ENCODE measurements at regions not wholly inside any gene's neighbourhood (a gene's known extent, or its start where the extent isn't known, plus 50 kb on each side); places are given as distances from the start of the nearest gene placed in this dataset.

DNA sequence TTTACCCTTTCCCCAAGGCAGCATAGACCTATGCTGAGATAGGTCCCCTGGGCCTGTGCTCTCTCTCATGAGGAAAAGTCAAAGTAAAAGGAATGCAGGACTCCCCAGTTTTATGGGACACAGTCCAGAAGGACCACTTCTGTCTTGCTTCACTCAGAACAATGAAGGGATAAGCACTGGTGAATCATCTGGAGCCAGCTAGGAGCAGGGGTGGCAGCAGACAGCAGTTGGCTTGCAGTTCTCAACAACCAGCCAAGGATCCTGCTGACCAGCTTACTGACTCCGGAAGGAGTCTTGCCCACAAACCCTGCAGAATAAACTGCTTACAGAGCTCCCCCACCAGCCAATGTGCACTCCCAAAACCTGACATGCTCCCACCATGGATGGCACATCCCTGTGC is 152.1 kb upstream of the GHITM start:
- Histone ChIP-seq H3K27ac (no peak overlapping the region), H3K36me3 (no peaks in the 10 kb centered on the region), H3K27me3 (no peaks in the 10 kb centered on the region), H3K4me1 (ENCODE audit: insufficient read depth) (no peaks in the 10 kb centered on the region), H3K4me3 (no peak overlapping the region), H3K9me3 (no peaks in the 10 kb centered on the region)
- intact Hi-C loops (cut with DNase I), result no loop called here
- WGBS, 3 donors, result 67 to 76% (median 75%) methylated on average over 1 of the region's 1 CpG
- no peak for DNase-seq
- TF ChIP-seq, protein P1, sequence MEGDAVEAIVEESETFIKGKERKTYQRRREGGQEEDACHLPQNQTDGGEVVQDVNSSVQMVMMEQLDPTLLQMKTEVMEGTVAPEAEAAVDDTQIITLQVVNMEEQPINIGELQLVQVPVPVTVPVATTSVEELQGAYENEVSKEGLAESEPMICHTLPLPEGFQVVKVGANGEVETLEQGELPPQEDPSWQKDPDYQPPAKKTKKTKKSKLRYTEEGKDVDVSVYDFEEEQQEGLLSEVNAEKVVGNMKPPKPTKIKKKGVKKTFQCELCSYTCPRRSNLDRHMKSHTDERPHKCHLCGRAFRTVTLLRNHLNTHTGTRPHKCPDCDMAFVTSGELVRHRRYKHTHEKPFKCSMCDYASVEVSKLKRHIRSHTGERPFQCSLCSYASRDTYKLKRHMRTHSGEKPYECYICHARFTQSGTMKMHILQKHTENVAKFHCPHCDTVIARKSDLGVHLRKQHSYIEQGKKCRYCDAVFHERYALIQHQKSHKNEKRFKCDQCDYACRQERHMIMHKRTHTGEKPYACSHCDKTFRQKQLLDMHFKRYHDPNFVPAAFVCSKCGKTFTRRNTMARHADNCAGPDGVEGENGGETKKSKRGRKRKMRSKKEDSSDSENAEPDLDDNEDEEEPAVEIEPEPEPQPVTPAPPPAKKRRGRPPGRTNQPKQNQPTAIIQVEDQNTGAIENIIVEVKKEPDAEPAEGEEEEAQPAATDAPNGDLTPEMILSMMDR (IDR thresholded peaks at IDR 0.05), result no peak
- no peak for TF ChIP-seq POLR2A (IDR thresholded peaks at IDR 0.05)
- TF ChIP-seq EP300 (IDR thresholded peaks at IDR 0.05), result no peak

DNA sequence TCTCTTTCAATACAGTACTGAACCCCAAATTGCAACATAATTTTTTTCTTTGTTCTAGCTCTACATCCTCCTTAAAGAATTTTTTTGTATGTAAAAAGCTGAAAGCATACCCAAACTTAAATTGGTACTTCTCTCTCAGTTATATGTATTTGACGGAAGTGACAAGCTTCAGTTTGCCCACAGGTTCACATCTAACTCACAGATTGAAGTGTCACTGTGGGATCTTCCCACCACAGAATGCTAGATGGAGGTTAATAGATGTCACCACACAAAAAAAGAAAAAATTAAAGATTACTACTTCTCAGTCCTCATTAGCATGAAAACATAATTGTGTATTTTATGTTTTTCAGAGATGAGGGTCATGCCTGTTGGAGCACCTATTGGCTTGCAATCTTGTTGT is 150.9 kb upstream of the GHITM start:
- intact Hi-C loops (cut with DNase I), result no loop called here
- Histone ChIP-seq H3K4me1 (ENCODE audit: insufficient read depth) (no peaks in the 10 kb centered on the region), H3K4me3 (no peak overlapping the region), H3K27ac (no peak overlapping the region), H3K36me3 (no peaks in the 10 kb centered on the region), H3K9me3 (no peaks in the 10 kb centered on the region), H3K27me3 (no peaks in the 10 kb centered on the region)
- TF ChIP-seq POLR2A (IDR thresholded peaks at IDR 0.05) (no peak), EP300 (IDR thresholded peaks at IDR 0.05) (no peak)
- TF ChIP-seq, protein P1 (IDR thresholded peaks at IDR 0.05), result no peak
- no peak for DNase-seq
- WGBS, 3 donors, result 91 to 100% (median 97%) methylated on average over 1 of the region's 1 CpG

DNA sequence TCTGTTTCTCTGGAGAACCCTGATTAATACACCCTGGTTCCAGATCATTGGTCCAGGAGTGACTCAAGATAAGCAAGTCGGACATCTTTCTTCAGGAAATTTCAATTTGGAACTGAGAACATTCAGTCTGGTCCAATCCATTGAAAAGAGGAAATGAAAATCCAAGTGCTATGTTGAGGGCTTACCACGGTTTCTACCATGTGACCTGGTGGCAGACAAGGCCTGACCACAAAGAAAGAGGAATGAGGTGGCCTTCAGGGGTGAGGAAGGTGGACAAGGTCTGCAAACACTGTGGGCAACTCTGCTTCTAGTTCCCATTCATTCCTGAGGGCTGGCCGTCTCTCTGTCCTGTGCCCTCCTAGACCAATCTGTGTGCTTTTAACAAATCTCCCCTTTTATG is 149.2 kb upstream of the GHITM start:
- H3K36me3 ChIP-seq, result no peaks in the 10 kb centered on the region
- no peaks in the 10 kb centered on the region for H3K27me3 ChIP-seq
- 81 to 86% (median 83%) methylated on average over 3 of the region's 3 CpGs for WGBS, 3 donors
- no peaks in the 10 kb centered on the region for H3K9me3 ChIP-seq
- no peak for DNase-seq
- no peak for TF ChIP-seq EP300 (IDR thresholded peaks at IDR 0.05)
- no peak overlapping the region for H3K27ac ChIP-seq
- intact Hi-C loops (cut with DNase I), result no loop called here
- no peaks in the 10 kb centered on the region for H3K4me1 ChIP-seq (ENCODE audit: insufficient read depth)
- no peak overlapping the region for H3K4me3 ChIP-seq

DNA sequence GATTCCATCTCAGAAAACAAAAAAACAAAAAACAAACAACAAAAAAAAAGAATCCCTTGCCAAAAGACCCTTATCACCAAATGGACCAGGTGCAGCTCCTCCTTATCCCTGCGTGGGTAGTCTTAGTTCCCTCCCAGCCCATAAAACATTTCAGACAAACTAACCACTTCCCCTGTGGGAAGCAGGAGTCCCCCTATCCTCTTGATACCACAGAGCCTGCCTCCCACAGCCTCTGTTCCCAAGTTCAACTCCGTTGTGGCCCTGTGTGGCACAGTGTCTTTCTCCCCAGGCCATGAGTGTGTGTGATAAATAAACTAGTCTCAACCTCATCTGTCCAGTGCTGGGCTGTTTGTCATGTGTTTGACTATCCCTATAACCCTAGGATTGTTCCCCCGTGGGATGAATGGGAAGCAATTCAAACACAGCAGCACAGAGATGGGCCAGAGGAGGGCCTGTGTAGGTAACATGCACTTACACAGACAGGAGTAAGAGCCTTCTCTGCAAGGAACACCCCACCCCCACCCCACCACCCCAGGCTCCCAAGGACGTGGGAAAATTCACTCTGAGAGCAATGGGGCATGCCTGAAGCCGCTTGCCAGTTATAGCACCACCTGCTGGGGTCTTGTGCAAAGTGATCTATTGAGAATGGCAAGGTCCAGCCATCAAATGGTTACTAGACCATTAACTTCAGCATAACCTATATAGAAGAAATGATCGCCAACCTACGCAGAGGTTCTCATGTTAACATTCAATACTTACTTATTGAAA is 147.1 kb upstream of the GHITM start:
- intact Hi-C loops (cut with DNase I), result no loop called here
- H3K27ac ChIP-seq, result no peak overlapping the region
- no peaks in the 10 kb centered on the region for H3K4me1 ChIP-seq (ENCODE audit: insufficient read depth)
- H3K36me3 ChIP-seq, result no peaks in the 10 kb centered on the region
- 39 to 49% (median 47%) methylated on average over 7 of the region's 7 CpGs for WGBS, 3 donors
- DNase-seq, result no peak
- no peaks in the 10 kb centered on the region for H3K9me3 ChIP-seq
- no peak overlapping the region for H3K4me3 ChIP-seq
- TF ChIP-seq EP300 (IDR thresholded peaks at IDR 0.05) (no peak), POLR2A (IDR thresholded peaks at IDR 0.05) (no peak)
- TF ChIP-seq, protein P1 (IDR thresholded peaks at IDR 0.05), result no peak
- H3K27me3 ChIP-seq, result no peaks in the 10 kb centered on the region

DNA sequence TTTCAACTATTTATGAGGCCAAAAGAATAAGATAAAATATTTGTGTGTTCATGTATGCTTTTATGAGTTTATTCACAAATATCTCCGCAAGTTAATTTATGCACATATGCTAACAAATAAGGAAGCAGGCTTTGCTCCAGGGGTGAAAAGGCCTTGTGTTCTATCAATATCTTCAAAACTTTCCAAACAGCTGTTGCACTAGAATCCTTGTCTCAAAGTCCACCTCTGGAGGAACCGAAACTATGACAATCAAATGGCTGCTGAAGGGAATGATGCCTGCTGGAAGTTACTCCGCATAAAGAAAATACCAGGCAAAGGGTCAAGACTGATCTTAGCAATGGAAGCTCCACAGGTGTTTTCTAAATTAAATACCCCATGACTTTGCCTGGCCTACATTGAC is 145.0 kb upstream of the GHITM start:
- no peak overlapping the region for H3K4me3 ChIP-seq
- H3K27me3 ChIP-seq, result no peaks in the 10 kb centered on the region
- no peaks in the 10 kb centered on the region for H3K4me1 ChIP-seq (ENCODE audit: insufficient read depth)
- intact Hi-C loops (cut with DNase I), result no loop called here
- H3K9me3 ChIP-seq, result no peaks in the 10 kb centered on the region
- no peak for TF ChIP-seq EP300 (IDR thresholded peaks at IDR 0.05)
- TF ChIP-seq, protein P1 (IDR thresholded peaks at IDR 0.05), result no peak
- TF ChIP-seq POLR2A (IDR thresholded peaks at IDR 0.05), result no peak
- DNase-seq, result no peak
- no peaks in the 10 kb centered on the region for H3K36me3 ChIP-seq
- 77 to 93% (median 87%) methylated on average over 3 of the region's 3 CpGs for WGBS, 3 donors
- no peak overlapping the region for H3K27ac ChIP-seq
